Liver (tissue), 8 donors: ENCODE measurements at regions not wholly inside any gene's neighbourhood (a gene's known extent, or its start where the extent isn't known, plus 50 kb on each side); places are given as distances from the start of the nearest gene placed in this dataset.

Source experiments
- DNase-seq: peaks from one replicate; pipeline ENCODE4 v3.0.0-alpha.2; 2017; ENCODE audit warnings: low spot score
- H3K27ac ChIP-seq, 2 donors: one replicate each; pipeline ENCODE4 v1.7.0; 2013; ENCODE audit warnings: inconsistent platforms in 2 of 2, low read length in 2 of 2, control low read depth in 1 of 2, low read depth in 1 of 2, mild to moderate bottlenecking in 1 of 2
- H3K27me3 ChIP-seq, 4 donors: one replicate each; pipeline versions ENCODE4 v1.6.1 to v1.7.0; 2013; ENCODE audit warnings: low read length in 3 of 4, inconsistent platforms in 1 of 4, mild to moderate bottlenecking in 1 of 4, moderate library complexity in 1 of 4; ENCODE audit not compliant: control insufficient read depth in 4 of 4, insufficient read depth in 4 of 4
- H3K36me3 ChIP-seq, 4 donors: one replicate each; pipeline versions ENCODE4 v1.6.1 to v1.7.0; 2013; ENCODE audit warnings: low read length in 3 of 4, mild to moderate bottlenecking in 3 of 4, low read depth in 1 of 4, moderate library complexity in 1 of 4; ENCODE audit not compliant: control insufficient read depth in 4 of 4, insufficient read depth in 3 of 4
- H3K4me1 ChIP-seq, 4 donors: one replicate each; pipeline versions ENCODE4 v1.6.1 to v1.7.0; 2013; ENCODE audit warnings: low read length in 3 of 4, mild to moderate bottlenecking in 3 of 4, moderate library complexity in 1 of 4; ENCODE audit not compliant: control insufficient read depth in 4 of 4, insufficient read depth in 4 of 4
- H3K4me3 ChIP-seq, 3 donors: one replicate each; pipeline versions ENCODE4 v1.6.1 to v1.7.0; 2013; ENCODE audit warnings: low read length in 3 of 3, control low read depth in 1 of 3, low read depth in 1 of 3, mild to moderate bottlenecking in 1 of 3
- H3K9ac ChIP-seq, 2 donors: one replicate each; pipeline ENCODE4 v1.7.0; 2013; ENCODE audit warnings: low read length in 2 of 2, mild to moderate bottlenecking in 2 of 2, moderate library complexity in 2 of 2, control low read depth in 1 of 2, low read depth in 1 of 2
- H3K9me3 ChIP-seq, 4 donors: one replicate each; pipeline versions ENCODE4 v1.6.1 to v1.7.0; 2013; ENCODE audit warnings: low read length in 3 of 4; ENCODE audit not compliant: control insufficient read depth in 4 of 4
- ATF3 ChIP-seq: IDR thresholded peaks from 2 replicates; pipeline ENCODE4 v1.6.1; 2016; ENCODE audit warnings: antibody characterized with exemption
- CTCF ChIP-seq: fragments of 150-350 bp; IDR thresholded peaks from 2 replicates; pipeline ENCODE4 v1.5.1; 2017; ENCODE audit warnings: improper control_type of control experiment, low read depth, low read length; ENCODE audit not compliant: missing input control
- EGR1 ChIP-seq, 2 donors: IDR thresholded peaks; 2 replicates each; pipeline ENCODE4 v1.6.1; 2016 to 2018; ENCODE audit warnings: antibody characterized with exemption in 2 of 2, low read depth in 2 of 2
- FOXA1 ChIP-seq: IDR thresholded peaks from 2 replicates; pipeline ENCODE4 v1.6.1; 2016; ENCODE audit warnings: antibody characterized with exemption
- FOXA2 ChIP-seq: IDR thresholded peaks from 2 replicates; pipeline ENCODE4 v1.6.1; 2016; ENCODE audit warnings: antibody characterized with exemption
- GABPA ChIP-seq, 2 donors: IDR thresholded peaks in 1 of 2; conservative IDR thresholded peaks in 1 of 2; 2 replicates each; pipeline ENCODE4 v1.6.1; 2016; ENCODE audit warnings: antibody characterized with exemption in 2 of 2, mild to moderate bottlenecking in 1 of 2, moderate library complexity in 1 of 2
- HNF4A ChIP-seq, 2 donors: conservative IDR thresholded peaks; 2 replicates each; pipeline ENCODE4 v1.6.1; 2016; ENCODE audit warnings: antibody characterized with exemption in 2 of 2, mild to moderate bottlenecking in 2 of 2
- HNF4G ChIP-seq: IDR thresholded peaks from 2 replicates; pipeline ENCODE4 v1.6.1; 2016; ENCODE audit warnings: antibody characterized with exemption
- JUND ChIP-seq, 2 donors: IDR thresholded peaks; 2 replicates each; pipeline ENCODE4 v1.6.1; 2016; ENCODE audit warnings: antibody characterized with exemption in 2 of 2
- MAX ChIP-seq: IDR thresholded peaks from 2 replicates; pipeline ENCODE4 v1.6.1; 2016; ENCODE audit warnings: antibody characterized with exemption
- NR2F2 ChIP-seq: IDR thresholded peaks from 2 replicates; pipeline ENCODE4 v1.6.1; 2016; ENCODE audit warnings: antibody characterized with exemption
- RAD21 ChIP-seq, 2 donors: IDR thresholded peaks; 2 replicates each; pipeline ENCODE4 v1.6.1; 2016; ENCODE audit warnings: antibody characterized with exemption in 2 of 2, mild to moderate bottlenecking in 2 of 2
- REST ChIP-seq: IDR thresholded peaks from 2 replicates; pipeline ENCODE4 v1.6.1; 2016; ENCODE audit warnings: antibody characterized with exemption, mild to moderate bottlenecking
- RXRA ChIP-seq, 2 donors: IDR thresholded peaks; 2 replicates each; pipeline ENCODE4 v1.6.1; 2017 to 2018; ENCODE audit warnings: antibody characterized with exemption in 2 of 2, mild to moderate bottlenecking in 1 of 2
- SP1 ChIP-seq: IDR thresholded peaks from 2 replicates; pipeline ENCODE4 v1.6.1; 2018; ENCODE audit warnings: antibody characterized with exemption, mild to moderate bottlenecking
- TAF1 ChIP-seq: conservative IDR thresholded peaks from 2 replicates; pipeline ENCODE4 v1.6.1; 2016; ENCODE audit warnings: antibody characterized with exemption, mild to moderate bottlenecking
- YY1 ChIP-seq: IDR thresholded peaks from 2 replicates; pipeline ENCODE4 v1.6.1; 2016; ENCODE audit warnings: antibody characterized with exemption, mild to moderate bottlenecking
- ZBTB33 ChIP-seq: IDR thresholded peaks from 2 replicates; pipeline ENCODE4 v1.6.1; 2016; ENCODE audit warnings: antibody characterized with exemption
- WGBS: extraction: QIAGEN DNeasy Blood & Tissue Kit; methylation state at CpG from one replicate; pipeline ENCODE4 v1.1.7; 2013; 5-methylcytosine and 5-hydroxymethylcytosine counted together
- donor health status: healthy.
- donor health status: healthy.
- donor health status: healthy.
- donor health status: healthy.
- donor health status: healthy.

GRCh38 chr4:67286724-67287123 lies 258.6 kb downstream of the CENPC start (continued):
- TF ChIP-seq FOXA1 (no peak), YY1 (no peak)

- Histone ChIP-seq H3K9ac (no peak overlapping the region), H3K27me3 (no peaks in the 10 kb centered on the region), H3K4me3 (no peak overlapping the region), H3K4me1 (no peaks in the 10 kb centered on the region), H3K36me3 (no peaks in the 10 kb centered on the region), H3K27ac (no peak overlapping the region), H3K9me3 (no peaks in the 10 kb centered on the region)
- no peak for DNase-seq
- 88% methylated on average over 13 of the region's 13 CpGs for WGBS
- no peak for TF ChIP-seq YY1
- TF ChIP-seq ATF3 = no peak
- no peak for TF ChIP-seq EGR1 (IDR thresholded peaks at IDR 0.05; ENCODE audit: low read depth in 2 of 2)
- no peak for TF ChIP-seq REST
- TF ChIP-seq SP1 = no peak
- TF ChIP-seq CTCF = no peak
- TF ChIP-seq NR2F2 = no peak
- TF ChIP-seq HNF4G = no peak
- TF ChIP-seq HNF4A (conservative IDR thresholded peaks at IDR 0.05) = no peak
- TF ChIP-seq TAF1 = no peak
Observed at GRCh38 chr4:67282749-67283148, 262.6 kb downstream of the CENPC start.

GRCh38 chr4:67275179-67275750 lies 270.0 kb downstream of the CENPC start:
- Histone ChIP-seq H3K27me3 (no peaks in the 10 kb centered on the region), H3K4me1 (no peaks in the 10 kb centered on the region), H3K4me3 (no peak overlapping the region), H3K9me3 (no peaks in the 10 kb centered on the region), H3K9ac (no peak overlapping the region), H3K36me3 (no peaks in the 10 kb centered on the region), H3K27ac (no peak overlapping the region)
- DNase-seq = no peak
- WGBS = 92% methylated on average over 11 of the region's 11 CpGs
- TF ChIP-seq JUND (IDR thresholded peaks at IDR 0.05) (no peak), NR2F2 (no peak), ATF3 (no peak), FOXA1 (no peak), GABPA (IDR thresholded peaks at IDR 0.05 in 1 of 2, conservative IDR thresholded peaks at IDR 0.05 in 1 of 2) (no peak), HNF4G (no peak), CTCF (no peak), RXRA (IDR thresholded peaks at IDR 0.05) (no peak), ZBTB33 (no peak), MAX (no peak), HNF4A (conservative IDR thresholded peaks at IDR 0.05) (no peak), EGR1 (IDR thresholded peaks at IDR 0.05; ENCODE audit: low read depth in 2 of 2) (no peak), RAD21 (IDR thresholded peaks at IDR 0.05) (no peak), FOXA2 (no peak), TAF1 (no peak), YY1 (no peak)
